GM08714 (cell line): ENCODE measurements at regions not wholly inside any gene's neighbourhood (a gene's known extent, or its start where the extent isn't known, plus 50 kb on each side); places are given as distances from the start of the nearest gene placed in this dataset.

Source experiments
- H3K4me3 ChIP-seq: fragments of 200-500 bp; sonication (Bioruptor generic); 2 replicates; pipeline ENCODE4 v1.5.1; 2014; ENCODE audit warnings: mild to moderate bottlenecking, low read length, inconsistent platforms
- ZNF274 ChIP-seq: IDR thresholded peaks from 2 replicates; pipeline ENCODE4 v1.6.1; 2012; ENCODE audit warnings: mild to moderate bottlenecking, low read depth, low read length

GRCh38 chr13:30134578-30134977, 172.8 kb downstream of the KATNAL1 start:
- TF ChIP-seq ZNF274 = no peak
- no peak overlapping the region for H3K4me3 ChIP-seq

GRCh38 chr13:30133996-30134395, 173.4 kb downstream of the KATNAL1 start:
- H3K4me3 ChIP-seq = no peak overlapping the region
- TF ChIP-seq ZNF274 = no peak

GRCh38 chr13:30133554-30133912, 173.8 kb downstream of the KATNAL1 start:
- TF ChIP-seq ZNF274 = no peak
- no peak overlapping the region for H3K4me3 ChIP-seq

GRCh38 chr13:30132623-30133553, 174.5 kb downstream of the KATNAL1 start:
- no peak overlapping the region for H3K4me3 ChIP-seq
- no peak for TF ChIP-seq ZNF274

- TF ChIP-seq ZNF274 = no peak
- no peak overlapping the region for H3K4me3 ChIP-seq
Measured at GRCh38 chr13:30129411-30129810, 177.9 kb downstream of the KATNAL1 start.

GRCh38 chr13:30128591-30128990, 178.8 kb downstream of the KATNAL1 start:
- no peak for TF ChIP-seq ZNF274
- no peak overlapping the region for H3K4me3 ChIP-seq

- no peak for TF ChIP-seq ZNF274
- H3K4me3 ChIP-seq = no peak overlapping the region
Measured at GRCh38 chr13:30128095-30128494, 179.3 kb downstream of the KATNAL1 start.

GRCh38 chr13:30126903-30127428, 180.4 kb downstream of the KATNAL1 start:
- no peak overlapping the region for H3K4me3 ChIP-seq

GRCh38 chr13:30125422-30126073, 181.8 kb downstream of the KATNAL1 start:
- no peak for TF ChIP-seq ZNF274

More at GRCh38 chr13:30126903-30127428, 180.4 kb downstream of the KATNAL1 start:
- TF ChIP-seq ZNF274 = no peak

GRCh38 chr13:30124131-30124768, 183.1 kb downstream of the KATNAL1 start:
- TF ChIP-seq ZNF274 = no peak
- no peak overlapping the region for H3K4me3 ChIP-seq

More at GRCh38 chr13:30125422-30126073, 181.8 kb downstream of the KATNAL1 start:
- no peak overlapping the region for H3K4me3 ChIP-seq

- no peak for TF ChIP-seq ZNF274
- H3K4me3 ChIP-seq = no peak overlapping the region
Measured at GRCh38 chr13:30123575-30123974, 183.8 kb downstream of the KATNAL1 start.

- no peak for TF ChIP-seq ZNF274
- H3K4me3 ChIP-seq = no peak overlapping the region
Measured at GRCh38 chr13:30121666-30122065, 185.7 kb downstream of the KATNAL1 start.

GRCh38 chr13:30121244-30121643, 186.1 kb downstream of the KATNAL1 start:
- no peak overlapping the region for H3K4me3 ChIP-seq

GRCh38 chr13:30120133-30120822, 187.1 kb downstream of the KATNAL1 start:
- H3K4me3 ChIP-seq = no peak overlapping the region
- TF ChIP-seq ZNF274 = no peak

More at GRCh38 chr13:30121244-30121643, 186.1 kb downstream of the KATNAL1 start:
- TF ChIP-seq ZNF274 = no peak

- no peak overlapping the region; the same call in 1 of the 2 replicates for H3K4me3 ChIP-seq
- TF ChIP-seq ZNF274 = no peak
Measured at GRCh38 chr13:30119476-30119875, 187.9 kb downstream of the KATNAL1 start.
